Uterus (tissue), 3 donors: ENCODE measurements at regions not wholly inside any gene's neighbourhood (a gene's known extent, or its start where the extent isn't known, plus 50 kb on each side); places are given as distances from the start of the nearest gene placed in this dataset.

Experiments
- DNase-seq, 2 donors: peaks; one replicate each; pipeline ENCODE4 v3.0.0-alpha.2; 2019 to 2020
- H3K27ac ChIP-seq, 2 donors: fragments of 200-600 bp; sonication (generic); 1 replicate in 1 of 2; 2 replicates in 1 of 2; pipeline ENCODE4 v1.5.1; 2016 to 2018
- H3K27me3 ChIP-seq, 2 donors: fragments of 200-600 bp; sonication (generic); one replicate each; pipeline ENCODE4 v1.5.1; 2018 to 2019; ENCODE audit warnings: control low read depth in 1 of 2
- H3K36me3 ChIP-seq, 2 donors: fragments of 200-600 bp; sonication (generic); one replicate each; pipeline ENCODE4 v1.5.1; 2019; ENCODE audit warnings: control low read depth in 1 of 2
- H3K4me1 ChIP-seq, 2 donors: fragments of 200-600 bp; sonication (generic); one replicate each; pipeline ENCODE4 v1.5.1; 2018 to 2019; ENCODE audit warnings: control low read depth in 1 of 2
- H3K4me3 ChIP-seq, 2 donors: fragments of 200-600 bp; sonication (generic); 1 replicate in 1 of 2; 2 replicates in 1 of 2; pipeline ENCODE4 v1.5.1; 2018 to 2019; ENCODE audit warnings: mild to moderate bottlenecking in 1 of 2
- H3K9me3 ChIP-seq, 2 donors: fragments of 200-600 bp; sonication (generic); one replicate each; pipeline ENCODE4 v1.5.1; 2019; ENCODE audit warnings: control low read depth in 1 of 2
- POLR2A ChIP-seq, 2 donors: fragments of 450-650 bp; IDR thresholded peaks; one replicate each; pipeline ENCODE4 v1.6.1; 2016; ENCODE audit warnings: antibody characterized with exemption in 2 of 2, mild to moderate bottlenecking in 1 of 2, moderate library complexity in 1 of 2
- intact Hi-C: fragments of 100-400 bp; cut with DNase I; formaldehyde crosslinking; loops from one replicate; pipeline ENCODE4 v1.15.1; 2023; ENCODE audit warnings: low total_unique reads
- TF ChIP-seq, protein P1 (sequence below), 4 experiments: fragments of 200-600 bp in 2 of 4; fragments of 450-650 bp in 2 of 4; sonication (generic) in 2 of 4; IDR thresholded peaks; one replicate each; pipeline ENCODE4 v1.5.1; 2016 to 2019; ENCODE audit warnings: antibody characterized with exemption in 4 of 4, mild to moderate bottlenecking in 2 of 4, moderate library complexity in 1 of 4
- donor health status: DM: yes; HTN: yes; CAD: no.

DNA sequence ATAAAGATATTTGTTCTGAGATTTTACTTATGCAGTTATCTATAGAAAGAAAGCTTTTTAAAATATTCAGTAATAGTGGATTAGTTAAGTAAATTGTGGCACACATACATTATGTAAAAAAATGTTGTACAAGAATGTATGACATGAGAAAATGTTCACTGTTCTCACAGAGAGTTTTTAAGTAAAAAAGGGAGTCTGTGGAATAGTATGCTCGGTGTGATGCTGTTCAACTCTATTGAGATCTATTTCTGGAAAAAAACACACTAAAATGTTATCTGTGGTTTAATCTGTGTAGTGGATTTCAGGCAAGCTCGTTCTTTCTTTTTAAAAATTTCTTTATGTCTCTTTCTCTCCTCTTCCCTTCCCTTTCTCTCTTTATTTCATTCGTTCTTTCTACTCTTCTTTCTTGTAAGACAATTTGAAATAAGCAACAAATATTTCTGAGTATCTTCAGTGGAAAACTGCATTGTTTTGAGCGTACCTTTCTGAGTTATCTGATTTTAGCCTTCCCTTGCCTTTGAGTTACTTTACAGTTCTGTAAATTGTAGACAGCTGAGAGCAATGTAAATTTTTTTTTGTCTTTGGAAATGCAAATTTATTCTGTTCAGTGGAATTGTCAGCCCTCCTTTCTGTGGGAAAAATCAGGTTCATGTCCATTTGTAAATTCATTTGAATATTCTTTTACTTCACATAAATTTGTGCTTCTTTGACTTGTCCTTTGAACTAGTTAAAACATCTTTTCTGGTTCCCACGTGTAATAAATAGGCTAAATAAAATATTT is 229.0 kb upstream of the NOX3 start:
- Histone ChIP-seq H3K9me3 (no peaks in the 10 kb centered on the region), H3K4me1 (no peaks in the 10 kb centered on the region), H3K36me3 (no peaks in the 10 kb centered on the region), H3K4me3 (no peak overlapping the region), H3K27ac (no peak overlapping the region), H3K27me3 (no peaks in the 10 kb centered on the region)
- TF ChIP-seq, protein P1, sequence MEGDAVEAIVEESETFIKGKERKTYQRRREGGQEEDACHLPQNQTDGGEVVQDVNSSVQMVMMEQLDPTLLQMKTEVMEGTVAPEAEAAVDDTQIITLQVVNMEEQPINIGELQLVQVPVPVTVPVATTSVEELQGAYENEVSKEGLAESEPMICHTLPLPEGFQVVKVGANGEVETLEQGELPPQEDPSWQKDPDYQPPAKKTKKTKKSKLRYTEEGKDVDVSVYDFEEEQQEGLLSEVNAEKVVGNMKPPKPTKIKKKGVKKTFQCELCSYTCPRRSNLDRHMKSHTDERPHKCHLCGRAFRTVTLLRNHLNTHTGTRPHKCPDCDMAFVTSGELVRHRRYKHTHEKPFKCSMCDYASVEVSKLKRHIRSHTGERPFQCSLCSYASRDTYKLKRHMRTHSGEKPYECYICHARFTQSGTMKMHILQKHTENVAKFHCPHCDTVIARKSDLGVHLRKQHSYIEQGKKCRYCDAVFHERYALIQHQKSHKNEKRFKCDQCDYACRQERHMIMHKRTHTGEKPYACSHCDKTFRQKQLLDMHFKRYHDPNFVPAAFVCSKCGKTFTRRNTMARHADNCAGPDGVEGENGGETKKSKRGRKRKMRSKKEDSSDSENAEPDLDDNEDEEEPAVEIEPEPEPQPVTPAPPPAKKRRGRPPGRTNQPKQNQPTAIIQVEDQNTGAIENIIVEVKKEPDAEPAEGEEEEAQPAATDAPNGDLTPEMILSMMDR (IDR thresholded peaks at IDR 0.05): no peak
- no peak for TF ChIP-seq POLR2A (IDR thresholded peaks at IDR 0.05)
- intact Hi-C loops: no loop called here
- DNase-seq: no peak

DNA sequence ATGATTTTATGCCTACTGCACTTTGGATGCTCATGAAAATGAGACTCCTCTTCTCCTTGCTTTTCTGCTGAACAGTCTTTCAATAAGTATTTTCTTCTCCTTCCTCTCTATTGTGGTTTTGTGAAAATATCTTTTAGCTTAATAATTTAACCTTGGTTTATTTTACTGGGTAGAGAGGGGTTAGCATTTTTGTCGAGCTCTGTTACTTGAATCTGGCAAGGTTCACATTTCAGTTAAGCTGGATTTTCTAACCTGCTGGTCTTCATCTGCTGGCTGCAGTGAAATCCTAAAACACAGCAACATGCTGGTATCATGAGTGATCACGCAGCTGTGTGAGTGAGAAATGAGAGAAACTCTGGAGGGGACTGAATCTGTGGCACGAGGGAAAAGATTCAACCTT is 222.7 kb upstream of the NOX3 start:
- Histone ChIP-seq H3K27me3 (no peaks in the 10 kb centered on the region), H3K4me3 (no peak overlapping the region), H3K4me1 (no peaks in the 10 kb centered on the region), H3K36me3 (no peaks in the 10 kb centered on the region), H3K9me3 (no peaks in the 10 kb centered on the region), H3K27ac (no peak overlapping the region)
- no peak for DNase-seq
- intact Hi-C loops: no loop called here
- TF ChIP-seq, protein P1 (IDR thresholded peaks at IDR 0.05): no peak
- no peak for TF ChIP-seq POLR2A (IDR thresholded peaks at IDR 0.05)

DNA sequence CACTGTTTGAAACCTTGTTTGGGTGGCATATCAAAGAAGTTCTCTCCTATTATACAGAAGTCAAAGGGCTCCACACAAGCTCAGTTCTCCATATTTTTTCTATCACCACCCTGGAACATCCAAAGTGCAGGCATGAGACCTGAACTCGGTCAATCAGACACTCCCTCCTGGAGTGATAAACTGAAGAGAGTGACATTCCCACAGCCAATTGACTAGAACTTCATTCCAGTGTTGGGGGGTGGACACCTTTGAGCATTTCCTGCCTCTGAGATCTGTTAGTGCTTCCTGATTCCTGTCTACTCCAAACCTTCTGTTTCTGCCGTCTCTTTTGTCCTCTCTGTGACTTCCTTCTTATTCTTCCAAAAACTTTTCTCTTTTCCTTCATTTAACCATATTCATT is 220.7 kb upstream of the NOX3 start:
- intact Hi-C loops: no loop called here
- Histone ChIP-seq H3K9me3 (no peaks in the 10 kb centered on the region), H3K4me1 (no peaks in the 10 kb centered on the region), H3K27ac (no peak overlapping the region), H3K4me3 (no peak overlapping the region), H3K36me3 (no peaks in the 10 kb centered on the region), H3K27me3 (no peaks in the 10 kb centered on the region)
- TF ChIP-seq, protein P1 (IDR thresholded peaks at IDR 0.05): no peak
- TF ChIP-seq POLR2A (IDR thresholded peaks at IDR 0.05): no peak
- DNase-seq: no peak

DNA sequence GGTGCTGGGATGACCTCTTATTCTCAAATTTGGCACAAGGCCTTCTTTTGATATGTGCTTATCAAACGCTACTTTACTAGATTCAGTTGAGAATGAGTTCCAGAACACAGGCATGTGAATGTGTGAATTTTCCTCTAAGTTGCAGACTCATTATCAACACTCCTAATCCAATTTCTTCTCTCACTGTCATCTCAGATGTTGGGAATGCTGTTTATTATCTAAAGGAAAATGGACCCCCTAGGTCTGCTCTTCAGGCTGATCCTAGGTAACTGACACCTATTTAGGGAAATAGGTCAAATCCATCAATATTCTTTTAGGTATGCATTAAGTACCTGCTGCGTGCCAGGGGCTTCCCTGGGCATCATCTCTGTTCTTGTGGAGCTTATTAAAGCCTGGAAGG is 215.0 kb upstream of the NOX3 start:
- H3K9me3 ChIP-seq: no peaks in the 10 kb centered on the region
- no peak overlapping the region for H3K27ac ChIP-seq
- H3K27me3 ChIP-seq: no peaks in the 10 kb centered on the region
- H3K36me3 ChIP-seq: no peaks in the 10 kb centered on the region
- no peaks in the 10 kb centered on the region for H3K4me1 ChIP-seq
- H3K4me3 ChIP-seq: no peak overlapping the region
- no peak for TF ChIP-seq POLR2A (IDR thresholded peaks at IDR 0.05)
- TF ChIP-seq, protein P1 (IDR thresholded peaks at IDR 0.05): no peak
- DNase-seq: no peak
- intact Hi-C loops: no loop called here

DNA sequence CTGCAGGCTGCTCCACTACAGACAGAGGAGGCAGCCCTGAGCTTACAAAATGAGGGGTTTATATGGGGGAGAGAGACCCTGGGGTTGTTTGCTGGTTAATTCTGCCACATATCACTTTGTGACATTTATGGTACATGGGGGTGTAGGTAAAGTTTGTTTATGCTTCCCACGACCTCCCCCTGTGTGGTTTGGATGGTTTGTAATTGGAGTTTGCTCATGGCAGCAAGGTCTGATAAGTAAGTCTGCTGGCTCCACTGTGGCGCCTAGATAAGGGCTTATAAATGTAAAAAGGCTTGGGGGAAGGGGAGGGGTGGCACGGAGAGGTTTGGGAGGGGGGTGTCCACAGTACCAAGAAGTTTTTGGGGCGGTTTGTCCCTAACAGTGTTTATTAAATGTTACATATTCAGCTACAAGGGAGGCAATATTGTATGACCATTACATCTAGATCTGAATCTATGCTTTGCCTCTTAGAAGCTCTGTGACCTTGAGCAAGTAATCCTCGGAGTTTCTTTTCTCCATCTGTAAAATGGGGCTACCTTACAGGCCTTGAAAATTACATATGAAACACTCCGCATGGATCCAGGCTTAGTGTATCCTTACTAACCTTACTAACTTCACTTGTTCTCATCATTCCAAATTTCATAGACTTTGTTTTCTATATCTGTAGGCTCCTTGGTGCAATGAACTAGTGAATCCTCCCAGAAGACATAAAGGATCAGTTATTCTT is 204.8 kb upstream of the NOX3 start:
- Histone ChIP-seq H3K9me3 (no peaks in the 10 kb centered on the region), H3K4me1 (no peaks in the 10 kb centered on the region), H3K27me3 (no peaks in the 10 kb centered on the region), H3K36me3 (no peaks in the 10 kb centered on the region), H3K27ac (no peak overlapping the region), H3K4me3 (no peak overlapping the region)
- intact Hi-C loops: no loop called here
- DNase-seq: no peak
- TF ChIP-seq, protein P1 (IDR thresholded peaks at IDR 0.05): no peak
- no peak for TF ChIP-seq POLR2A (IDR thresholded peaks at IDR 0.05)
